ENCODE measurements at regions not wholly inside any gene's neighbourhood (a gene's known extent, or its start where the extent isn't known, plus 50 kb on each side); places are given as distances from the start of the nearest gene placed in this dataset.

DNA sequence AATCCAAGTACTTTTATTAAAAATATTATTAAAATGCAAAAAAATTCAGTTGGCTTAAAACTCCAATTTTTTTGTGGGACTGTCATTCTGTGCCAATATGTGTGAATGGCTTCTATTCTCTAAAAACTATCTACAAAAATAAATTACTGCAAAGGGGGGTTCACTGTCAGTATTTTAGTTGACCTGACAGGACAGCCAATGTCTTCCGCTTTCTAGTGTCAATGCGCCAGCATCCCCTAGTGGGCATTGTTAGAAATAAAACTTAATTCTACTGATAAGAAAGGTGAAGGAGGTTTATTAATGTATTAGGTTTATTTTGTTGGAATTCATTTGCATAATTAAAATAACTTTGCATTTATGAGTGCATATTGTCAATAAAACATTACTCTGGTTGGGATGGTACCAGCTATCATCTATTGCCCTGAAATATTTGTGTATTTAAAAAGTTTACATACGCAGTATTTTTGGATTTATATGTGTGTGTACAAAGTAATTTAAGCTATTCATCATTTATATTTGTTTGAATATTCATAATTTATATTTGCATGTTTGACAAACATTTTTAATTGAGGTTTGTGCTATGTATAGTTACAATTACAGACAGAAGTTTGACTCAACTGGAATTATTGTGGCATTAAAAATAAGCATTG lies 527.2 kb downstream of the FLRT2 start:
- Histone ChIP-seq H4K20me1 (ENCODE audit: control insufficient read depth, insufficient read depth, low read depth, low read length) (no peaks in the 10 kb centered on the region), H3K36me3 (ENCODE audit: control insufficient read depth, low read length) (no peaks in the 10 kb centered on the region), H3K4me2 (ENCODE audit: low read length) (no peak overlapping the region), H3K9me3 (ENCODE audit: control insufficient read depth, insufficient read depth, low read length) (no peaks in the 10 kb centered on the region), H3K79me2 (ENCODE audit: control insufficient read depth, low read length) (no peaks in the 10 kb centered on the region), H3K27ac (ENCODE audit: low read depth, low read length) (no peak overlapping the region), H3K27me3 (ENCODE audit: control insufficient read depth, low read length) (no peaks in the 10 kb centered on the region), H3F3A (ENCODE audit: control insufficient read depth, insufficient read depth) (no peaks in the 10 kb centered on the region), H3K9me2 (replicated peaks; ENCODE audit: control insufficient read depth, low read length) (no peaks in the 10 kb centered on the region; the same call in 1 of the 2 replicates), H3K4me1 (ENCODE audit: control insufficient read depth, low read length) (no peaks in the 10 kb centered on the region), H3K4me3 (ENCODE audit: low read length) (no peak overlapping the region)
- no peak for TF ChIP-seq EZH2phosphoT487 (IDR thresholded peaks at IDR 0.05; ENCODE audit: borderline replicate concordance, low read length)
- TF ChIP-seq, protein P1, sequence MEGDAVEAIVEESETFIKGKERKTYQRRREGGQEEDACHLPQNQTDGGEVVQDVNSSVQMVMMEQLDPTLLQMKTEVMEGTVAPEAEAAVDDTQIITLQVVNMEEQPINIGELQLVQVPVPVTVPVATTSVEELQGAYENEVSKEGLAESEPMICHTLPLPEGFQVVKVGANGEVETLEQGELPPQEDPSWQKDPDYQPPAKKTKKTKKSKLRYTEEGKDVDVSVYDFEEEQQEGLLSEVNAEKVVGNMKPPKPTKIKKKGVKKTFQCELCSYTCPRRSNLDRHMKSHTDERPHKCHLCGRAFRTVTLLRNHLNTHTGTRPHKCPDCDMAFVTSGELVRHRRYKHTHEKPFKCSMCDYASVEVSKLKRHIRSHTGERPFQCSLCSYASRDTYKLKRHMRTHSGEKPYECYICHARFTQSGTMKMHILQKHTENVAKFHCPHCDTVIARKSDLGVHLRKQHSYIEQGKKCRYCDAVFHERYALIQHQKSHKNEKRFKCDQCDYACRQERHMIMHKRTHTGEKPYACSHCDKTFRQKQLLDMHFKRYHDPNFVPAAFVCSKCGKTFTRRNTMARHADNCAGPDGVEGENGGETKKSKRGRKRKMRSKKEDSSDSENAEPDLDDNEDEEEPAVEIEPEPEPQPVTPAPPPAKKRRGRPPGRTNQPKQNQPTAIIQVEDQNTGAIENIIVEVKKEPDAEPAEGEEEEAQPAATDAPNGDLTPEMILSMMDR (IDR thresholded peaks at IDR 0.05; ENCODE audit: low read depth, low read length, poor library complexity, severe bottlenecking): peak; percentile 62

DNA sequence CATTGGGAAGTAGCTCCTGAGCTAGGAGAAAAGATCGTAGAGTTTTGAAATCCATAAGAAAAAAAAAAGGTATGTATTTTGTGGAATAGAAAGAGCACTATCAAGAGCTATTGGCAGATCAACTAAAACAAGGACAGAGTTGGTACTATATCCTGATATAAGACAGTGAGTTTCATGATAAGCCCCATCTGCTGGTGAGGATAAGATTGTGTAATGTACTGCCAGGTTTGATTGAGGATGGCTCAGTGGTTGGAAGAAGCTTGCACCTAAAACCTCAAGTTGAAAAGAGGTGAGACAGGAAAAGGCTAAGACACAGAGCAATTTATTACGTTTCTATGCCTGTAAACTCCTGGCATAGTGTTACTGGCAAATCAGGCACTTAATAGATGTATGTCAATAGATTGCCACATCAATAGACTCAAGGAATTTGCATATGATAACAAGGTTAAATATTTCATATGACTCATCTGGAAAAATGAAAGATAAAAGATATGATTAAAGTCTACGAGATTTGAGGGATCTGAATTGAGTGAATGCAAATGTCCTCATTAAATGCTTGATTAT lies 525.6 kb downstream of the FLRT2 start:
- H3F3A ChIP-seq (ENCODE audit: control insufficient read depth, insufficient read depth): no peaks in the 10 kb centered on the region
- TF ChIP-seq, protein P1 (IDR thresholded peaks at IDR 0.05; ENCODE audit: low read depth, low read length, poor library complexity, severe bottlenecking): no peak
- TF ChIP-seq EZH2phosphoT487 (IDR thresholded peaks at IDR 0.05; ENCODE audit: borderline replicate concordance, low read length): no peak

GRCh38 chr14:86052868-86053267 lies 522.9 kb downstream of the FLRT2 start:
- H3K79me2 ChIP-seq (ENCODE audit: control insufficient read depth, low read length): no peaks in the 10 kb centered on the region
- H3K4me1 ChIP-seq (ENCODE audit: control insufficient read depth, low read length): no peaks in the 10 kb centered on the region
- no peaks in the 10 kb centered on the region for H3F3A ChIP-seq (ENCODE audit: control insufficient read depth, insufficient read depth)
- H3K36me3 ChIP-seq (ENCODE audit: control insufficient read depth, low read length): no peaks in the 10 kb centered on the region
- H3K27me3 ChIP-seq (ENCODE audit: control insufficient read depth, low read length): no peaks in the 10 kb centered on the region
- H3K9me2 ChIP-seq (replicated peaks; ENCODE audit: control insufficient read depth, low read length): no peaks in the 10 kb centered on the region
- no peaks in the 10 kb centered on the region for H3K9me3 ChIP-seq (ENCODE audit: control insufficient read depth, insufficient read depth, low read length)
- no peak overlapping the region for H3K4me3 ChIP-seq (ENCODE audit: low read length)
- TF ChIP-seq EZH2phosphoT487 (IDR thresholded peaks at IDR 0.05; ENCODE audit: borderline replicate concordance, low read length): no peak
- TF ChIP-seq, protein P1 (IDR thresholded peaks at IDR 0.05; ENCODE audit: low read depth, low read length, poor library complexity, severe bottlenecking): no peak
- H3K4me2 ChIP-seq (ENCODE audit: low read length): no peak overlapping the region
- no peak overlapping the region for H3K27ac ChIP-seq (ENCODE audit: low read depth, low read length)
- H4K20me1 ChIP-seq (ENCODE audit: control insufficient read depth, insufficient read depth, low read depth, low read length): no peaks in the 10 kb centered on the region

More for the DNA sequence above, 525.6 kb downstream of the FLRT2 start:
- no peaks in the 10 kb centered on the region for H3K27me3 ChIP-seq (ENCODE audit: control insufficient read depth, low read length)
- H3K27ac ChIP-seq (ENCODE audit: low read depth, low read length): no peak overlapping the region
- no peaks in the 10 kb centered on the region for H3K36me3 ChIP-seq (ENCODE audit: control insufficient read depth, low read length)
- H3K4me2 ChIP-seq (ENCODE audit: low read length): no peak overlapping the region
- no peaks in the 10 kb centered on the region for H3K79me2 ChIP-seq (ENCODE audit: control insufficient read depth, low read length)
- H3K4me3 ChIP-seq (ENCODE audit: low read length): no peak overlapping the region
- H3K9me2 ChIP-seq (replicated peaks; ENCODE audit: control insufficient read depth, low read length): no peaks in the 10 kb centered on the region; the same call in 1 of the 2 replicates
- no peaks in the 10 kb centered on the region for H4K20me1 ChIP-seq (ENCODE audit: control insufficient read depth, insufficient read depth, low read depth, low read length)
- H3K4me1 ChIP-seq (ENCODE audit: control insufficient read depth, low read length): no peaks in the 10 kb centered on the region
- H3K9me3 ChIP-seq (ENCODE audit: control insufficient read depth, insufficient read depth, low read length): no peaks in the 10 kb centered on the region
